ENCODE measurements at regions not wholly inside any gene's neighbourhood (a gene's known extent, or its start where the extent isn't known, plus 50 kb on each side); places are given as distances from the start of the nearest gene placed in this dataset.

DNA sequence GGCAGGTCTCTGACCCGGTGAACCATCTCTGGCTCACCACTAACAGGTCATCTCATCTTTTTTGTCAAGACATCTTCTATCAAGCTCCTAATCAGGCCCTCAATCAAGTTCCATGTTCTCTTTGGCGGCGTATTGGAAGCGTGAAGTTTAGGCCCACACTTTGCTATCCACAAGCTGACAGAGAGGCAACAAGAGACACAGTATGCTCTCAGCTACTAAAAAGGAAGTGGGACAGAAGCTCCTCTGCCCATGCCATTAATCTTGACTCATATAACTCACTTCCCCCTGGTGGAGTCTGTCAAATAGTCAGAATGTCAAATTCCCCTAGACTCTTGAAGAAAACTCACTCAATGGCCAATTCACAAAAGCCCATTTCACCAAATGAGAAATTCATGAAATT, 77.6 kb upstream of the TMC1 start:
- H3T11ph ChIP-seq (ENCODE audit: low read length): no peak overlapping the region
- H2AK5ac ChIP-seq (ENCODE audit: insufficient read length, low read length): no peak overlapping the region
- no peak overlapping the region for H4K8ac ChIP-seq (replicated peaks; ENCODE audit: insufficient read length, low read depth, low read length)
- no peak overlapping the region for H2BK15ac ChIP-seq (ENCODE audit: low read depth, low read length)
- no peak overlapping the region for H4K5ac ChIP-seq (ENCODE audit: insufficient read length, low read depth, low read length)
- H3K4me2 ChIP-seq (ENCODE audit: insufficient read depth, insufficient read length, low read length): no peak overlapping the region
- peaks cover 2% of the 10 kb centered on the region; the same call in 1 of the 2 replicates for H3K4me1 ChIP-seq (ENCODE audit: insufficient read depth, low read length)
- H3K9ac ChIP-seq (ENCODE audit: extremely low read depth, insufficient read length, low read length): no peak overlapping the region
- H3K18ac ChIP-seq (ENCODE audit: insufficient read length, low read depth, low read length): no peak overlapping the region
- H3K79me2 ChIP-seq (ENCODE audit: insufficient read depth, low read length): no peaks in the 10 kb centered on the region
- no peak overlapping the region for H3K56ac ChIP-seq (ENCODE audit: insufficient read length, low read depth, low read length)
- no peak for DNase-seq
- no peak overlapping the region for H3K14ac ChIP-seq (ENCODE audit: insufficient read depth, low read length)
- no peak overlapping the region for H3K4ac ChIP-seq (ENCODE audit: low read depth, low read length)
- no peaks in the 10 kb centered on the region for H4K20me1 ChIP-seq (ENCODE audit: control insufficient read depth, insufficient read depth, insufficient read length)
- H2BK20ac ChIP-seq (ENCODE audit: low read depth, low read length, poor library complexity, severe bottlenecking): no peak overlapping the region
- no peak overlapping the region for H2AFZ ChIP-seq (ENCODE audit: low read length)
- Mint-ChIP-seq H3K4me1 (peaks cover 16 to 28% of the 10 kb centered on the region in 2 experiments), H3K27ac (peak overlapping the region in 1 of 3 experiments; percentile 26; a peak in 2 of 7 replicates), H3K9me3 (no peaks in the 10 kb centered on the region; a peak in 1 of 5 replicates), H3K27me3 (ENCODE audit: low read depth) (no peaks in the 10 kb centered on the region), H3K4me3 (no peak overlapping the region), H3K36me3 (ENCODE audit: insufficient read depth in 1 of 3, low read depth in 3 of 3) (no peaks in the 10 kb centered on the region)
- H3K23me2 ChIP-seq (ENCODE audit: insufficient read length, low read depth, low read length, poor library complexity, severe bottlenecking): no peaks in the 10 kb centered on the region
- H2BK5ac ChIP-seq (ENCODE audit: insufficient read length, low read length): no peak overlapping the region
- H3K23ac ChIP-seq (ENCODE audit: insufficient read length, low read depth, low read length): no peak overlapping the region
- H3K27me3 ChIP-seq (ENCODE audit: insufficient read depth, low read length): no peaks in the 10 kb centered on the region
- H3K9me3 ChIP-seq (ENCODE audit: control insufficient read depth, low read depth, low read length): no peaks in the 10 kb centered on the region
- H3K27ac ChIP-seq (ENCODE audit: insufficient read length, low read depth, low read length): no peak overlapping the region
- TF ChIP-seq, protein P1, sequence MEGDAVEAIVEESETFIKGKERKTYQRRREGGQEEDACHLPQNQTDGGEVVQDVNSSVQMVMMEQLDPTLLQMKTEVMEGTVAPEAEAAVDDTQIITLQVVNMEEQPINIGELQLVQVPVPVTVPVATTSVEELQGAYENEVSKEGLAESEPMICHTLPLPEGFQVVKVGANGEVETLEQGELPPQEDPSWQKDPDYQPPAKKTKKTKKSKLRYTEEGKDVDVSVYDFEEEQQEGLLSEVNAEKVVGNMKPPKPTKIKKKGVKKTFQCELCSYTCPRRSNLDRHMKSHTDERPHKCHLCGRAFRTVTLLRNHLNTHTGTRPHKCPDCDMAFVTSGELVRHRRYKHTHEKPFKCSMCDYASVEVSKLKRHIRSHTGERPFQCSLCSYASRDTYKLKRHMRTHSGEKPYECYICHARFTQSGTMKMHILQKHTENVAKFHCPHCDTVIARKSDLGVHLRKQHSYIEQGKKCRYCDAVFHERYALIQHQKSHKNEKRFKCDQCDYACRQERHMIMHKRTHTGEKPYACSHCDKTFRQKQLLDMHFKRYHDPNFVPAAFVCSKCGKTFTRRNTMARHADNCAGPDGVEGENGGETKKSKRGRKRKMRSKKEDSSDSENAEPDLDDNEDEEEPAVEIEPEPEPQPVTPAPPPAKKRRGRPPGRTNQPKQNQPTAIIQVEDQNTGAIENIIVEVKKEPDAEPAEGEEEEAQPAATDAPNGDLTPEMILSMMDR (conservative IDR thresholded peaks at IDR 0.05): no peak
- no peak overlapping the region for H2BK120ac ChIP-seq (ENCODE audit: low read depth, low read length, poor library complexity, severe bottlenecking)
- H2BK12ac ChIP-seq (ENCODE audit: insufficient read length, low read depth, low read length): no peak overlapping the region
- no CpG with 5 or more reads among the region's 4 CpGs for WGBS (ENCODE audit: extremely low coverage, insufficient read length, low lambda C conversion rate)
- H4K91ac ChIP-seq (ENCODE audit: insufficient read length, low read depth, low read length): no peak overlapping the region
- H3K79me1 ChIP-seq (ENCODE audit: insufficient read depth, low read depth, low read length, poor library complexity, severe bottlenecking): no peaks in the 10 kb centered on the region
